HepG2 (cell line): ENCODE measurements at regions not wholly inside any gene's neighbourhood (a gene's known extent, or its start where the extent isn't known, plus 50 kb on each side); places are given as distances from the start of the nearest gene placed in this dataset.

Experiments used
- ADNP ChIP-seq: sonication (generic); formaldehyde crosslinking; IDR thresholded peaks from 2 replicates; pipeline ENCODE4 v1.4.0; 2020; ENCODE audit warnings: missing genetic modification reagents
- CEBPG ChIP-seq: IDR thresholded peaks from 2 replicates; pipeline ENCODE4 v1.6.1; 2016
- GTF3A ChIP-seq: sonication (generic); formaldehyde crosslinking; conservative IDR thresholded peaks from 2 replicates; pipeline ENCODE4 v1.4.0; 2020; ENCODE audit warnings: mild to moderate bottlenecking, missing genetic modification reagents
- KDM3A ChIP-seq: IDR thresholded peaks from 2 replicates; pipeline ENCODE4 v1.6.1; 2018; ENCODE audit warnings: low read depth, missing compliant biosample characterization
- MTF2 ChIP-seq: sonication (generic); formaldehyde crosslinking; IDR thresholded peaks from 2 replicates; pipeline ENCODE4 v1.5.0; 2020; ENCODE audit warnings: missing genetic modification reagents, borderline replicate concordance
- PATZ1 ChIP-seq: sonication (generic); formaldehyde crosslinking; IDR thresholded peaks from 2 replicates; pipeline ENCODE4 v1.4.0; 2020; ENCODE audit warnings: missing genetic modification reagents
- SMAD3 ChIP-seq: sonication (generic); formaldehyde crosslinking; IDR thresholded peaks from 2 replicates; pipeline ENCODE4 v1.4.0; 2020; ENCODE audit warnings: missing genetic modification reagents
- ZFP82 ChIP-seq: sonication (generic); formaldehyde crosslinking; IDR thresholded peaks from 2 replicates; pipeline ENCODE4 v1.5.1; 2020; ENCODE audit warnings: mild to moderate bottlenecking, missing genetic modification reagents, borderline replicate concordance
- ZNF253 ChIP-seq: sonication (generic); formaldehyde crosslinking; IDR thresholded peaks from 2 replicates; pipeline ENCODE4 v1.8.0; 2022; ENCODE audit warnings: mild to moderate bottlenecking, missing genetic modification reagents, borderline replicate concordance
- ZNF280B ChIP-seq: sonication (generic); formaldehyde crosslinking; IDR thresholded peaks from 2 replicates; pipeline ENCODE4 v1.5.0; 2020; ENCODE audit warnings: missing genetic modification reagents, mild to moderate bottlenecking, borderline replicate concordance
- ZNF335 ChIP-seq: sonication (generic); formaldehyde crosslinking; IDR thresholded peaks from 2 replicates; pipeline ENCODE4 v1.4.0; 2020; ENCODE audit warnings: missing genetic modification reagents
- ZNF562 ChIP-seq: sonication (generic); formaldehyde crosslinking; IDR thresholded peaks from 2 replicates; pipeline ENCODE4 v1.8.0; 2022; ENCODE audit warnings: missing genetic modification reagents, borderline replicate concordance
- ZNF574 ChIP-seq: sonication (generic); formaldehyde crosslinking; IDR thresholded peaks from 2 replicates; pipeline ENCODE4 v1.4.0; 2020; ENCODE audit warnings: missing genetic modification reagents
- ZNF597 ChIP-seq: sonication (generic); formaldehyde crosslinking; IDR thresholded peaks from 2 replicates; pipeline ENCODE4 v1.5.0; 2020; ENCODE audit warnings: missing genetic modification reagents
- ZNF660 ChIP-seq: sonication (generic); formaldehyde crosslinking; IDR thresholded peaks from 2 replicates; pipeline ENCODE4 v1.5.1; 2020; ENCODE audit warnings: mild to moderate bottlenecking, low read depth, missing genetic modification reagents, borderline replicate concordance
- ZNF784 ChIP-seq: sonication (generic); formaldehyde crosslinking; IDR thresholded peaks from 2 replicates; pipeline ENCODE4 v1.5.1; 2020; ENCODE audit warnings: missing genetic modification reagents, mild to moderate bottlenecking, borderline replicate concordance
- ZNF83 ChIP-seq: sonication (generic); formaldehyde crosslinking; IDR thresholded peaks from 2 replicates; pipeline ENCODE4 v1.4.0; 2020; ENCODE audit warnings: missing genetic modification reagents, mild to moderate bottlenecking, borderline replicate concordance

- TF ChIP-seq ZNF597 (no peak), CEBPG (CRISPR knock-in tag) (no peak), SMAD3 (CRISPR knock-in tag) (no peak), ZNF660 (CRISPR knock-in tag) (no peak), ADNP (CRISPR knock-in tag) (no peak), ZFP82 (CRISPR knock-in tag) (no peak), PATZ1 (CRISPR knock-in tag) (peak; percentile 95), ZNF83 (0 out of 2 replicates have a peak, but pooled peaks have one; percentile 44), MTF2 (CRISPR knock-in tag) (no peak), ZNF574 (no peak), GTF3A (CRISPR knock-in tag) (no peak), ZNF253 (CRISPR knock-in tag) (no peak), KDM3A (CRISPR knock-in tag) (no peak), ZNF335 (CRISPR knock-in tag) (no peak; the same call in 1 of the 2 replicates), ZNF280B (CRISPR knock-in tag) (0 out of 2 replicates have a peak, but pooled peaks have one; percentile 37), ZNF784 (no peak), ZNF562 (CRISPR knock-in tag) (no peak)
Measured at GRCh38 chr20:50372770-50373088, 137.5 kb upstream of the PTPN1 start (continued).
